ENCODE measurements at regions not wholly inside any gene's neighbourhood (a gene's known extent, or its start where the extent isn't known, plus 50 kb on each side); places are given as distances from the start of the nearest gene placed in this dataset.

DNA sequence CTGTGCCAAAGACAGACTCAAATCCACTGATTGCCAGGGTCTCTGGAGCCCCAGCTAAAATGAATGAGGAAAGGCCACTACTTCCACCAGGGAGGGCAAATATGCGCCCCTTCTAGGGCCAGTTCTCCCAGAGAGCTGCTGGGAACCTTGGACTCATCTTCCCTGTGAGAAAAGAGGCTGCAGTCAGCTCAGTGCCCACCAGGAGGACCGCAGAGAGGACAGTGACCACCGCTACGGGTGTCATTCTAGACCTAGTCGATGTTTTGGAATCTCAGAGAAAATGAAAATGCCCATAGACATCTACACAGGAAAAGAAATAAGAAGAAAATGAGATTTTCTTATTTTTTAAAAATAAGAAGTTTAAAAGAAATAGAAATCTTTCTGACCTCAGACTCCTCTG, 235.1 kb downstream of the UQCRFS1 start:
- no peak for DNase-seq (ENCODE audit: low spot score)

DNA sequence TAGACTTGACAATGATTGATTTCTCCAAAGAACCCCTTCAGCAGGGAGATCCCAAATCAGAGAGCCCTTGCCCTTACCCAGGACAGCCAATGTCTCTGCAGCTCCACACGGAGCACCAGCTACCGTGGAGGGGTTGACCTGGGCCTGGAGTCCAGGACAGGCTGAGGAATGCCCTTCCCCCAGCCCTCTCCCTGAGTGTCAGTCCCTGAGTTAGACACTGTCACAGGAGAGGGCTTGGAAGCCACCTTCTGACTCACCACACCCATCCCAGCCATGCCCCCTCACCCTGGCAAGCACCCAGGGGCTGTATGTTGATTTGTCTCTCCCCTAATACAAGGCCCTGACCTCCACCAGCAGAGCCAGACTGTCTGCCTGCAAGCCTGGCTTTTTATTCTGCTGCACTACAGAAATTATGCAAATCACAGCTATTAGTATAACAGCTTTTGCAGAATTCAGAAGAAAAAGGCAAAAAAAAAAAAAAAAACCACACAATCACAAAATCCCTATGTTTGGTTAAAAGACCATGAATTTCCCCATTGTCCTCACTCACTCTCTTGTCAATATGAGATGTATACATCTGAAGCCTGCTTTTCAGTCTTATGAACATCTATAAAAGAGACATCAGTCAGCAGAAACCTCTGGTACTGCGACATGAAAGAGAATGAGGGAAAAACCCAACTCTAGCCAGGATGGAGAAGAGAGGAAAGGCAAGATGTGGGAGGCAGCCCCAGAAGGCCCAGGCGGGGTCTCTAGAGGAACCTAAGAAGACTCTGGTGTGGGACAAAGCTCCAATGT, 240.7 kb downstream of the UQCRFS1 start:
- DNase-seq (ENCODE audit: low spot score) = no peak

GRCh38 chr19:28971513-28971912, 241.4 kb downstream of the UQCRFS1 start:
- DNase-seq (ENCODE audit: low spot score) = no peak

- DNase-seq (ENCODE audit: low spot score) = no peak
Measured at GRCh38 chr19:28971049-28971448, 241.9 kb downstream of the UQCRFS1 start.

DNA sequence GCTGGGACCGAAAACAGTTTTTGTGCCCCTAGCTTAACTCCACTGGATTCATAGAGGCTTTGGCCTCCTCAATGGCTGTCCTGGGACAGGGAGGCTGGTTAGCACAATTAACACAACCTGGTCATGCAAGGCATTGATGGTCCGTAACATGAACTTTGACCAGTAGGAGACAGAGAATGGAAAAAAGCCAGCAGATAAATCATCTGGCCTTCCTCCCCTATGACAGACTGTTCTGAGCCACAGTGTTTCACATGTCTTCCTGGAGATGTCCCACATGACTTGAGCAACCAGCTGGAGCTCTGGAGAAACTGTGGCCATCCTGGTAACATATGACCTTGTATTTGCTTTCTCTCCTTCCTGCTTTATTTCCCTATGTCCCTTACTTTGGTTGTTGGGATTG, 244.2 kb downstream of the UQCRFS1 start:
- no peak for DNase-seq (ENCODE audit: low spot score)

DNA sequence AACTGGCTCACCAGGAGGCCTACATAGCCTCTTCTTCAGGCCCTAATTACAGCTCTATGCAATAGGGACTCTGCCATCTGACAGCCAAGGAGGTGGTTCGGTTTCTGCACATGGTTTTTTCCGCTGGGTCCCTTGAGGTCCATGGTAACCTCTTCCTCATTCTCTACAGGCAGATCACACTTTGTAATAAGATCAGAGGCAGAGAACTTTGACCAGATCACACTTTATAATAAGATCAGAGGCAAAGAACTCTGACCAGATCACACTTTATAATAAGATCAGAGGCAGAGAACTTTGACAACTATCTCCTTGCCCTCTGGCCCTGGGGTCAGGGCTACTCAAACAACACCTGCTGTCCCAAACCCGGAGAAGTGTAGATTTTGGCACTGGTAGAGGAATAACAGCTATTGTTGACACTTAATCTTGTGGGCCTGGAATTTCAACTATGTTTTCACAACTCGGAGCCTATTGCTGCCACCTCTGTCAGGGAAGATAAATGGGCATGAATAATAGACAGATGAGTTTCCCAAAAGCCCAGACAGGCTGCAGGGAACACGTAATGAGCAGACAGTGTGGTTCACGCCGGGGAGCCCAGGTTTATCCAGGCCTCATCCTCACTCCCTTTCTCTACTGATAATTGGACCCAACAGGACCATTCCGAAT, 246.1 kb downstream of the UQCRFS1 start:
- no peak for DNase-seq (ENCODE audit: low spot score)

GRCh38 chr19:28964500-28964899, 248.5 kb downstream of the UQCRFS1 start:
- no peak for DNase-seq (ENCODE audit: low spot score)

DNA sequence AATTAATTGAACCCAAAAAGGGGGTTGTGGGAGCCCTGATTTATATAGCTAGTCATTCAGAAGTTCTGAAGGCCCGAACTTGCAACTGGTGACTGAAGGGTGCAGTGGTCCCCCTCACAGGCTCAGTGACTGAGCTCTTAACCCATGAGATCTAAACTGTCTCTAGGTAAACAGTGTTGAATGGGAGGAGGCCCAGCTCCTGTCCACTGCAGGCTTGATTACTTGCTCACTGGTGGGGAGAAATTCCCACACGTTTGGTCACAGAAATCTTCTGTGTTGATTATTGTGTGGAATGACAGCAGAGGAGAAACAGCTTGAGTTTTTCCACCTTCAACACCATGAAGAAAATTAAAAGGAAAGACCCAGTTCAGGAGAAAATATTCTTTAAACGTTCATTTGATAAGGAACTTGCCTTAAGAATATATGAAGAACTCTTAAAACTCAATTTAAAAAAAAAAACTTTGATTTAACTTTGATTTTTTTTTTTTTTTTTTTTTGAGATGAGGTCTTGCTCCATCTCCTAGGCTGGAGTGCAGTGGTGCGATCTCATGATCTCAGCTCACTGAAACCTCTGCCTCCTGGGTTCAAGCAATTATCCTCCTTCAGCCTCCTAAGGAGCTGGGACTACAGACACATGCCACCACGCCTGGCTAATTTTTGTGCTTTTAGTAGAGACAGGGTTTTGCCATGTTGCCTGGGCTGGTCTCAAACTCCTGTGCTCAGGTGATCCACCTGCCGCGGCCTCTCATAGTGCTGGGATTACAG, 249.3 kb downstream of the UQCRFS1 start:
- DNase-seq (ENCODE audit: low spot score) = no peak

- no peak for DNase-seq (ENCODE audit: low spot score)
Measured at GRCh38 chr19:28961772-28962500, 251.0 kb downstream of the UQCRFS1 start.

DNA sequence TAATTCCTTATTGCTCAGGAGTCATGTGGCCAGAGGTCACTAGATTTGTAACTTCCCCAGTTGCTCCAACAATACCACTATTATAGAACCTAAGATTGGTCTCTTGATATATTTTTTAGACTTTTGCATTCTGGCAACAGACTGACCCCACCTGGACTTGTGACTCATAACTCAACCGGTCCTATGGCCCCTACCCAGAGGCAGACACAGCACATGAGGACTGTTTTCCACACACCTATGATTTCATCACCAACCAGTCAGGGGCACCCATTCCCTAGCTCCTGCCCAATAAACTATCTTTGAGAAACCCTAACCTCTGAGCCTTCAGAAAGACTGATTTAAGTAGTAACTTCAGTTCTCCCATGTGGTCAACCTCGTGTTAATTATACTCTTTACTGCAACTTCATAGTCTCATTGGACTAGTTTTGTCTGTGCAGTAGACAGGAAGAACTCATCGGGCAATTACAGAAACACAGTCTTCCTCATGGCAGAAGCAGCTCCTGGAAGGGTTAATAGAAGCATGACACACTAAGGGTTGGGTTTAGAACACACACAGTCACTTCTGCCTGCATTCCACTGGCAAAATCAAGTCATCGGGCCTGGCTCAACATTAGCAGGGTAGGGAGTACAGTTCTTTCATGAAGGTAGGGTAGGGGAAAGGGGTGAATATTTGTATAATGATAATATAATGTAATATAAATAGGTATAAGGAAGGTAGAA, 251.8 kb downstream of the UQCRFS1 start:
- DNase-seq (ENCODE audit: low spot score) = no peak

GRCh38 chr19:28960586-28960985, 252.4 kb downstream of the UQCRFS1 start:
- DNase-seq (ENCODE audit: low spot score) = no peak

- no peak for DNase-seq (ENCODE audit: low spot score)
Measured at GRCh38 chr19:28956961-28957360, 256.0 kb downstream of the UQCRFS1 start.

DNA sequence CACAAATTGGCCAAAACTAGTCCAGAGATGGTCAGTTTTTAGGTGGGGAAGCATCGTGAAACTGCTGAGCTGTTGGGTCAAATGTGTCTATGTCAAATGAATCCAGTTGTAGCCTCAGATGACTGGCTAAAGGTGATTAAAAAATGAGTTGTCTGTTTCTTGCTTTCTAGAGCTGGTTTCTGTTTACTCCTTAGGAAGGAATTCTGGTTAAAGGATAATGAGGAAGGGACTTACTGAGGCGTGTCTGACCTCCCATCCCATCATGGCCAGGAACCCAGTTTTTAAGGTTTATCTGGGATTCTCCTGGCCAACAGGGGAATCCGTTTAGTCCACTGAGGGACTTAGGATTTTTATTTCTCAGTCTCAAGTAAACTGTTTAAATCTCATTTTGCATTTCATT, 256.5 kb downstream of the UQCRFS1 start:
- DNase-seq (ENCODE audit: low spot score) = no peak

DNA sequence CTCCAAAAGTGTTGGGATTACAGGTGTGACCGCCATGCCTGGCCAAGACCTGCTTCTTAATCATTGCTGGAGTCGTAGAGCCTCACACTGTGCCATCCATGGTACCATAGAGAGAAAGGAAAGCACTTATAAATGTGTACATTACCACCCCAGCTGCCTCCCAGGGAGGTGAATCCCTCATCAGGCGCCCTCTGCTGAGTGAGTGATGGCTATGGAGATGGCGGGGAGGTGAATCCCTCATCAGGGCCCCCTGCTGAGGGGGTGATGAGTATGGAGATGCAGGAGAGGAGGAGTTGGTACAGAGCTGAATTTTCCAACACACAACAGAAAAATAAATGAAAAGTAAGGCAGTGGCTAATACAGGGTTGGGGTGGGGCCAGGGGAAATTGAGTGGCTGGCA, 263.4 kb downstream of the UQCRFS1 start:
- no peak for DNase-seq (ENCODE audit: low spot score)

- no peak for DNase-seq (ENCODE audit: low spot score)
Measured at GRCh38 chr19:28949027-28949426, 263.9 kb downstream of the UQCRFS1 start.

DNA sequence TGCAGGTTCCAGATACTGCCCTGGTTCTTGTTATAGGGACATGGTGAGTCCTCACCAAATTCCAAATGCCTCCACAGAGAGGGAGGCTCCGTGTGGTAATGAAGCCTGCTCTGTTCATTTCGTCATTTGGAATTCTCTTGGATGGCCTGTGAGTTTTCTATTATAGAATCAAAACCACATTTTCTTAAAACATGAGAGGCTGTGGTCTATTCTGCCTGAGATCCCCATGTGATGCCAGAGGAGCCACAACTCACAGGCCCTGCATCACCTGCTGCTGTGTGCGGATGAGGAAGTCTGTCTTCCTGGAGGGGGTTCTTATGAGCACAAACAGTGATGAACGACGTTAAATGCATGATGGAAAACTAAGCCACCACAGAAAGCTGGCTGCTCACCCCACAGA, 264.4 kb downstream of the UQCRFS1 start:
- DNase-seq (ENCODE audit: low spot score) = no peak

DNA sequence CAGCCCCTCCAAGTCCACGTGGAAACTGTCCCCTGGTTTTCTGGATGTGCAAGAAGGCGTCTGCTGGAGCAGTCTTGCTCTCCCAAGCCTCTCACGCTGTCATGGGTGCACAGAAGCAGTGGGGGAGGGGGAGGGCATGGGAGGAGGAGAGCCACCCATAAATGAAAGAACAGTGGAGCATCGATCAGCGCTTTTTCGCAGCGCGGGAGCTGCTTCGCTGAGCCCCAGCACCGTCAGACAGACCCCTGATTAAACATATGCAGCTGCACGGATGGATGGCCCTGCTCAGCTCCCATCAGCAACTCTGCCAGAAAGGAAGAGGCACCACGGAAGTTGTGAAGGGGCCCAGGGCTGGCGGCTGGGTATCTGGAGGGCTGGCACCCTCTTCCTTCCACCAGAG, 264.9 kb downstream of the UQCRFS1 start:
- DNase-seq (ENCODE audit: low spot score) = no peak

DNA sequence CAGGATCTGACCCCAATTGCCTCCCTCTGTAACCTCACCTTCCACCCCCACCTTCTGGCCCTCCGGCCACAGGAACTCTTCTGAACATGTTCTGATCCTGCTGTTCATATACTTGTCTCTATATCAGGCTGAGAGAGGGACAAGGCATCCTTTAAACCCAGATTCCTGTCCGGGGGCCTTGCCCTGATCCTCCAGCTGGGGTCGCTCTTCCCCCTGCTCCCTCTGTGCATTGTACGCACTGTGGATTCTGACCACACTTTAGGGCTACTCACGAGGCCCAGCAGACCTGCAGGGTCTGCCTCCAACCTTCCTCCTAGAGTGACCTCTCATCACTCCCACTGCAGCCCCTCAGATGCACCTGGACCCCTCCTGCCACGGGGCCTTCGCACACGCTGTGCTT, 269.3 kb downstream of the UQCRFS1 start:
- no peak for DNase-seq (ENCODE audit: low spot score)

GRCh38 chr19:28941833-28942232, 271.1 kb downstream of the UQCRFS1 start:
- DNase-seq (ENCODE audit: low spot score) = no peak

- no peak for DNase-seq (ENCODE audit: low spot score)
Measured at GRCh38 chr19:28940751-28941500, 272.0 kb downstream of the UQCRFS1 start.

DNA sequence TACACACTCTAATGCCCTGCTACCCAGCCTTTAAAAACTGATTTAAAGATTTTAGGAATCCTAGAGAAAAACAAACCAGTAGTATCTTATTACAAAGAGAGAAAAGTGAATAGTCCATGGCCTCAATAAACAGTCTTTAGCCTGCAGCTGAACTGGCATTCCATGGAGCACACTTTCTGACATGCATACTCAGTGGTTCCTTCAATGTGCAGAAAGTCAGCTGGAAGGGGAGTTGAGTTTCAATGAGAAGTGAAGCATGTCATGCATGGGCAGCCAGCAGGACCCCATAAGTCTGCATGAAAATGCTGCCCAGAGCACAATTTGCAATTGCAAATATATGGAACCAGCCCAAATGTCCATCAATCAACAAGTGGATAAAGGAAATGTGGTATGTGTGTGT, 273.7 kb downstream of the UQCRFS1 start:
- no peak for DNase-seq (ENCODE audit: low spot score)

Data from putamen (tissue), 1 donor.